GM18508 (cell line): ENCODE measurements at regions not wholly inside any gene's neighbourhood (a gene's known extent, or its start where the extent isn't known, plus 50 kb on each side); places are given as distances from the start of the nearest gene placed in this dataset.
"Not testable (repeated sequence)": the region's sequence is repeated elsewhere in the genome, so short reads cannot be mapped to it uniquely, and the experiment has no call there.

Experiments
- ATAC-seq: cut with Tn5 transposase; IDR thresholded peaks from one replicate; pipeline ENCODE4 v1.9.1; 2021; ENCODE audit warnings: moderate number of reproducible peaks; ENCODE audit not compliant: insufficient read depth, unreplicated experiment

DNA sequence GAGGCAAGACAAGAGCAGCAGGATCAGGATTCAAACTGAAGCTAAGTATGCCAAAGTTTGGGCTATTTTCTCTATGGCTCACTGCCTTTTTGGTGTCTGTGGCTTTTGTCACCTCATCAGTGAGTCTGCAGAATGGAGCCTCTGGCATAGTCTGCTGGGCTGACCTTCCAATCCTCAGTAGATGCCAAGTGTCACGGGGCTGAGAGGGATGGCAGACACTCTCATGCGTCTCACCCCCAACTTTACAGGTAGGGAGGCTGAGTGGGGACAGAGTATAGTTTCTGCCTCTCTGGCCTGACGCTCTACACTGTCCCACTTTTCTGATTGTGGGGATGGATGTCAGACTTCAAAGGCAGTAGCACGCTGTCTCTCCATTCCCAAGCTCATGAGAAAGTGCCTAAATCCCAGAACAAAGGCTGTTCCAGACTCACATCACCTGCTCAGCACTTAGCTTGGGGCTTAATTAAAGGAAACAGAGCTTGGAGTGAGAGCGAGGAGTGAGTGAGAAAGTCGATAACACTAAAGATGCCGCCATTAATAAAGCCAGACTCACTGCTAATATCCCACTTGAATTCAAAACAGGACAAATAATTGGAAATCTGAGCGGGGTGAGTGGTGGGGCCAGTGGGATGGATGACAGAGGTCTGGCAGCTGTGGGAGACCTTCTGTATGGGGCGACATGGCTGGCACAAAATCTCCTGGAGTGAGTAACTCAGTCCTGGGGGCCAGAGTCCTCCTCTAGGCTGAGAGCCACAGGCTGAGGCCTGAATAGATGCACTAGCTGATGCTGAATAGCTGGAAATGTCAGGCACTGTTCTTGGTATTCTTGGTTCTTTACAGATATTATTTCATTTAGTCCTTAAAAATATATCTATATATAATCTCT lies 78.4 kb upstream of the MRPS22 start:
- no peak for ATAC-seq

DNA sequence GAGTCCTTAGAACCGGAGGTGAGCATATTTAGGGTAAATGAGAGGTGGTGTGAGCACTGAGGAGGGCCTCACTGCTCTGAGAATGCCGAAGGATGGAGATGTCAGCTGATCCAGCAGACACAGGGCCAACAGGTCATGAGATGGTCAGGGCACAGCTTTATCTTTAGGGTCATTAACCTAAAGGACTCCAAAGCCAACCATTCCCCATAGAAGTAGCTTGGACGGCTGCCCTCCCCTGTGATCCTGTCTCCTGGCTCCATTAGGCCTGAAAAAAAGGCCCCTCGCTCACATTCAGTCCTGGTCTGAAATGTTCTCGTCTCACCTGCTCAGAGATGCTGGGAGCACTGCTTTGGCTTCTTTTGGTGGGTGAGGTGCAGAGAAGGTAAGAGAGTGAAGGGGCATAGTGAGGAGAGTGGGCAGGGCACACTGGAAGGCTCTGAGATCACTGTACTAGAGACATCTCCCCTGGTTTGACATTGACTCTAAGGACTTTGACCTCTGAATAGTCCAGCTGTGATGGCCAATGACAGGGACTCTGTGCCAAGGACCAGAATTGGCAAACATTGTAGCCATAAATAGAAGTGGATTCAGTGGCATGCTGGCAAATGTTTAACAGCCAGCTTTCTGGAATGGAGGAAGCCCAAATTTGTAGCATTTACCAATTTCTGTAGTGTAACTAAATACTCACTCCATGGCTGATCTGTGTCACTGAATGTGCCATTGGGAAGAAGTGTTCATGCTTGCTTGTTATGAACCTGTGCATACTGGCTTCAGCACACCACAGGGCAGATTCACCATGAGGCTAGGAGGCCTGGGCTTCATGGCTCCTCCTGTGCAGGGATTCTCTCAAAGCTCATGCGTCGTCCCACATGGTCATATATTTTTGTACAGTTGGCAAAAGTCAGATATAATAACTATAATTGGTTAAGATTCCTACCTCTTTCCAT lies 76.2 kb upstream of the MRPS22 start:
- ATAC-seq: no peak

DNA sequence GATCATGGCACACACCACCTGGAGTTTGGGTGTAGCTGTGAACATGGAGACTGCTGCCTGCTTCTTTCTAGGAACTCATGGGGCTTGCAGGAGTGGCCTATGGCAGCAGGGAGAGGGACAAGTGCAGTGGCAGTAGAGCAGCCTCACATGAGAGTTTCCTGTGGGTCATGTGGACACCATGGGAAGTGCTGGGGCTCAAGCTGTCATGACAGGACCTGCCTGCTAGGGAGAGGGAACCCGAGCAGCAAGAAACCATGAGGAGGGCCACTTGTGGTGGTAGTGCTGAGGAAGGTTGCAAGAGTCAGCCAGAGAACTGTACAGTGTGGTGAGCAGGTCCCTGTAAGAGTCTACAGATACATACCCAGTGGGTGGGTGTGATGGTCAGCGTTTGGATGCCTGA lies 73.8 kb upstream of the MRPS22 start:
- ATAC-seq: no peak

DNA sequence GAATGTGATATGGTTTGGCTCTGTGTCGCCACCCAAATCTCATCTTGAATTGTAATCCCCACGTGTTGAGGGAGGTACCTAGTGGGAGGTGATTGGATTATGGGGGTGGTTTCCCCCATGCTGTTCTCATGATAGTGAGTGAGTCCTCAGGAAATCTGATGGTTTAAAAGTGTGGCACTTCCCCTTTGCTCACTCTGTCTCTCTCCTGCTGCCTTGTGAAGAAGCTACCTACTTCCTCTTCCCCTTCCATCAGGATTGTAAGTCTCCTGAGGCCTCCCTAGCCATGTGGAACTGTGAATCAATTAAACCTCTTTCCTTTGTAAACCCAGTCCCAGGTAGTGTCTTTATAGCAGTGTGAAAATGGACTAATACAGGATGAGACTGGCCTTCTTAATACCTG lies 73.2 kb upstream of the MRPS22 start:
- not testable (repeated sequence) for ATAC-seq

DNA sequence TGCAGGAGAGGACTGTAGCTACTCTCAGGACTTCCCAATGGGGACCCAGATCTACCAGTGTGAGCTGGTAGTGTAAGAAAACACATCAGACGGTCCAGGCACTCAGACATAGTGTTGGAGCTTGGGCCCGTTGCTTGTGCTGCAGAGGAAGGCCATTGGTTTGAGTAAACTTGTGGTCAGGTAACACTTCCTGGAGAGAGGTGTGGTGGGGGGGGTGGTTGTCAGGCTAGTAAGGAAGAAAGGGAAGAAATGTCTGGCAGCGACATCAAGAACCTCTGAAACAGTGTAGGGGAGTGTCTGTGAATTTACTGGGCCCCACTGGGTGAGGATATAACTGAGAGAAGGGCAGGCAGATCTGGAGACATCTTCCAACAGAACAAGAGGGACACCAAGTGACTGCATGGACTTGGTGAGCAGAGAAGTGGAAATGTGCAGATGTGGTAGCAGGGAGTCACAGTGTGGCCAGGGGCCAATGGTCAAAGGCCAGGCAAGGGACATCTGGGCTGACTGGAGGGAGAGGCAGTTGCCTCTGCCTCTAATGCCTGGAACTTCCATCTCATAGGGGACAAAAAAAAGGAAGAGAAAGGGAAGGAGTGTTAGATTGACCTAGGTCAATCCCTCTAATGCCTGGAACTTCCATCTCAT lies 63.7 kb upstream of the MRPS22 start:
- ATAC-seq: no peak

DNA sequence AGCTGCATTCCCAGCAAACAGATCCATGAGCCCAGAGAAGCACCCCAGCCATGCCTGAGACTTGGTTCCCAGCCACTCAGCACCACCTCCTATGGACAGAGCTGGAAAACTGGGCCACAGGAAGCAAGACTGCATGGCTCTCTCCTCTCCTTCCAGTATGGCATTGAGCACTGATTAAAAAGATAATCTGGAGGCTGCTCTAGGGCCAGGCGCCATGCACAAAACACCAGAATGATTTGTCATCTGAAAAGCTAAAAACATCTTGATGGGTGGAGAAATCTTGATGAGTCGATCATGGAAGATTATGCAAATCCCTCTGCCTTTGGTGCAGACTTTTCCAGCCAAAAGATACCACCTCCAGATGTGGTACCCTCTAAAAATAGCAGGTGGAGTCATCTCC lies 62.7 kb upstream of the MRPS22 start:
- no peak for ATAC-seq

DNA sequence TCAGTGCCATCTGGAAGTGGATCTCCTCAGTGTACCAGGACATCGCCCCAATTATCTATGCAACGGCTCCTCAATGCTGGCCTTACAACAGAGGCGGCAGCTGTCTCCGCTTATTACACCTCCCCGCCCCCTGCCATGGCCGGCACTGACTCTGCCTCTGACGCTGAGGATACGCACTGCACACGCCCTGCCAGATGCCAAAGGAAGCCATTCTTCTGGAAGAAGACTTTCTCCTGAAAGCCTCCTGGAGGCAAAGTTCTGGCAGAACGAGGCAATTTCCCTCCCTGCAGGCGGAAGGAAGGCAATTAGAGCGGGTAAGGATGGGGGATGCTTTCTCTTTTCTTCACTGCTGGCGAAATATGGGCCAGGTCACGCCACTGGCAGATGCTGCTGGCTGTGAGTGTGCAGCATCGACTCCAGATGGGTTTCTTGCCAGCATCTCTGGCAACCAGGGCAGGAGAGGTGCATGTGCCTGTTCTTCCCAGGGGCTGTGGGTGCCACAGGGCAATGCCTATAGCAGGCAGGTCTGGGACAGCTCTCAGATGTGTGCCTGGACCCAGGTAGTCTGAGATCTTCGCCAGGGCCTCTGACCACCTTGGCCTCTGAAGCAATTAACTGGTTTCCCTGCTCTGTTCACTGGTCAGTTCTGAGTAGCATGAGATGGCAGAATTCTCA lies 62.2 kb upstream of the MRPS22 start:
- no peak for ATAC-seq

DNA sequence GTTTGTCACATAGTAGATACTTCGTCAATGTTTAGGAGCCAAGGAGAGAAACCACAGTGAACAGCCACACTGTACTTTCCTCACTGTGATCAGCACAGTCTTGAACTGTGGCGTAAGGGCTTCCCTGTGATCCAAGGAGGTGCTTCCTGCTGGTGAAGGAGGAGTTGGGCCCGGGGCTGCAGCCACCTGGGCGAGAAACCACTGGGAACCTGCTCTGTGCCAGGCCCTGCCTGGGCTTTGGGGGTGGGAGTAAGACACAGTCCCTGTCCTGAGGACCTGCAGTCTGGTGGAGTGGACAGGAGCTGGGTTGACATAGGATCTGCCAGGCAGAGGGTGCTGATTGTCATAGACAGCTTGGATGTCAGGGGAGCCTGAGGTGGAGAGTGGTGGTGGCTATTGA lies 60.5 kb upstream of the MRPS22 start:
- no peak for ATAC-seq

DNA sequence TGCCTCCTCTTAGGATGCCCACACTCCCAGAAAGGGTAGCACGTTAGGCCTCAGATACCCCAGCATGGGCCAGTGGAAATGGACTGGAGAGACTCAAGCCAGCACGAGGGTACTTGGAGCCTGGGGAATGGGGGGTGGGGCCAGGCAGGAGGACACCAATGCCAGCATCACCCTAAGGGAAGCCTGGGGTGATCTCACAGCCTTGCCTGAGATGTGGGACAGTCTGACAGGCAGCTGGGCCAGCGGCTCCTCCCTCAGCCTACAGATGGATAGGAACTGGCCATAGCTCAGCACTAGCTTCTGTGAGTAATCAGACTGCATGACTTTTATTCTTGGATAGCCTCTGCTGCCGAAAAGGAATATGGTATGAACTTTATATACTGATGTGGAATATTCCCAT lies 59.6 kb upstream of the MRPS22 start:
- no peak for ATAC-seq

DNA sequence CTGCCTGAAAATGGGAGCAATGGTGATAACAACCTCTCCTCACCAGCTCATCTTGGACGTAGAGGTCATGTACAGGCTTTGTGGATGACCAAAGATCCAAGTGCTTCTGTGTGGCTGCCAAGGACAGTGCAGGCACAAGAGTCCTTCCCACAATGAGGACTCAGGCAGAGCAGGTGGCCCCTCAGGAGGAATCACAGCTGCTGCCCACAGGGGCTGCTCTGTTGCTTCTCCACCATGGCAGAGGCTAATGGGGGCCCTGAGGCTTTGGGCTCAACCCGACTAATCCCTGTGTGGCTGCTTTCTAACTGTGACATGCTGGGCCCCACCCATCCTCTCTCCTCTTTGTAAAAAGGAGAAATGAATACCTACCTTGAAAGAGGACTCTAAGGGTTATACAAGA lies 58.1 kb upstream of the MRPS22 start:
- ATAC-seq: no peak

DNA sequence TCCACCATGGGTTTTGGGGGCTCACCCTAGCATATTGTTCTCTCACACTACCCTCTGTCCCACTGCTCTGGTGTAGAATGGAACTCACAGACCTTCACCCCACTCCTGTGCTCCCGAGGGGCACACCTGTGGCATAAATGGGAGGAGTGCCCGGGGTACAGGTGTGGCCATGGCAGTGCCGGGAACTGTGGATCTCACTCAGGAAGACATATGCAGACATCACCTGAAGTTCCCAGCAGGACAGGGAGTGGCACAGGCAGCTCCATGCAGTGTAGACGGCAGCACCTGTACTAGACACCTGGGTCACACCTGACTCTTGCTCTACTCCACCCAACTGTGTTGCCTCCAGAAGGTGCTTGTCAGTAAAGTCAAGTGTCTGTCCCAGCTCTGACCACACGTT lies 57.6 kb upstream of the MRPS22 start:
- no peak for ATAC-seq

DNA sequence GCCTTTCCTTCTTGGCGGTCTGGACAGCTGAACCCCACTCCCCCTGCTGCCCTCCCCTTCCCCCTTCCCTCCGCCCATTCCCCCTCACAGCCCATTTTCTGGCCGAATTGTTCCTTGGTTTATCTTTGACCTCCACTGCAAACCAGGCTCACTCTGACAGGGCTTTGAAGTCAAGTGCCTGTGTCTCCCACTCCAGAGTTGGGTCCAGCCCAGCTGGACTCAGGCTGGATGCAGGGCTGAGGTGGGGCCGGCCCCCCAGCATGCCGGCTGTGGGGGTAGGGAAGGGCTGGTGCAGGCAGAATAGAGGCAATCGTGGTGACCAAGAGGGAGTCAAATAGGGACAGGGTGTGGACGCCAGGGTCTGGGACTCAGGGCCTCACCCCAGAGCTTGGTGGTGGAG lies 57.0 kb upstream of the MRPS22 start:
- no peak for ATAC-seq

DNA sequence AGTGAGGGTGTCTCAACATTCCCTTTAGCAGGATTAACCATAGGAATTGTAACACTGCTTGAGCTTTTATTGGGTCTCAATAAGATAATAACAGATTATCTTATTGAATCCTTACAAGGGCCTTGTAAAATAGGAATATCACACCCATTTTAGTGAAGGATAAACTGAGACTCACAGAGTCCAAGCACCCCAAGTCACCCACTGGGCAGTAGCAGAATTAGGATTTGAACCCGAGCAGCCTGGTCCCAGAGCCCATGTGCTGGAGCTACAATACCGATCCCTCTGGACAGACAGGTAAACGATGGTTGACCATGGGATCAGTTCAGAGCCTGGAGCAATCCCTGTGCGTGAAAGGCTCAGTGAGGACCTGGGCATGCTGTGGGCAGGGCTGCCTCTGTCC lies 56.3 kb upstream of the MRPS22 start:
- no peak for ATAC-seq

DNA sequence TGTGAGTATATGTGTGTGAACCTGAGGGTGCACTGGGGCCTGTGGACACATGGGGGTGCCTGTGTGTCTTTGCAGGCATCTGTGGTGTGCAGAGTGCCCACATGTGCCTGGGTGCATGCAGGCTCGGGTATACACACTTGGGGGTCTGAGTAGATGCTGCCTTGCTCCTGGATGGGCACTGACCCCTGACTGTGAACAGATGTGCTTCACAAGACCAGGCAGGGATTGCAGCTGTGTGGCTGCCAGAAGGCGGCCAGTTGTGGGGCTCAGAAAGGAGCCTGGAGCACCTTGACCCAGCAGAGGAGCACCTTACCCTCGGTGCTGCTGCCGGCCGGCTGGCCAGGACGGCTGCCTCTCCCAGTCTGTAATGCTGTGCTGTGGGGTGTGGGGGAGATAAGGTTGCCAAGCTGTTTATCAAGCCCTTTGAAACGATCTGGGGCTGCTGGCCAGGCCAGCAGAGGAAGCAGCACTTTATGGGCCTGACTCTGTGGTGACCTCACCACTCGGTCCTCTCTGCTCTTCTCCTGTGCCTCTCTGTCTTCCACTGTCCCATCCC lies 55.5 kb upstream of the MRPS22 start:
- no peak for ATAC-seq

DNA sequence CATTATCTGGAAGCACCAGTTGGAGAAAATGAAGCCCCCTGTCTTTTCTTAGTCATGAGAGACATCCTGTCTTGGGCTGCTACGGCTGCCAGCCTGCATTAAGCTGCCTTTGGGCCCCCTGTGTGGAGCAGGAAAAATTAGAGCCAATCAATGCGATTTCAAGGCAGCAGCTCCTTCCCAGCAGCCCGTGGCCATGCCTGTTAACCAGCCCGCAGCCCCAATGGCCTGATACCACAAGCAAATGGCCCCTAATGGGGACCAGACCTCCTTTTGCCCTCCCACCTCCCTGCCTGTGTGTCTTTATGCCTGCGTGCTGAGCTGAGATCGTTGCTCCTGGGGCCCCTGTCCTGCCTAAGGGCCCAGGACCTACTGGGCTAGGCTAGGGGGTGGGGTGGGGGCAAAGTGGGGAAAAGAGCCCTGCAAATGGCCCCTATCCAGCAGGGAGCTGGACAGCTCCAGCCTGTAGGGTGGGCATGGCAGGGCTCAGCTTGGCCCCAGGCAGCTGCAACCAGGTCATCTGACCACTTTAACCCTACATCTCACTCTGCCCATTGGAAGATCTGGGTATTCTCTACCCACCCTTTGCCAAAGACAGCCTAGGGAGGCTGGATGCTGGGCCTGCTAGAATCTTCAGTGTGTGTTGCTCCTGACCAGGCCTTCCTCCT lies 53.8 kb upstream of the MRPS22 start:
- ATAC-seq: no peak

DNA sequence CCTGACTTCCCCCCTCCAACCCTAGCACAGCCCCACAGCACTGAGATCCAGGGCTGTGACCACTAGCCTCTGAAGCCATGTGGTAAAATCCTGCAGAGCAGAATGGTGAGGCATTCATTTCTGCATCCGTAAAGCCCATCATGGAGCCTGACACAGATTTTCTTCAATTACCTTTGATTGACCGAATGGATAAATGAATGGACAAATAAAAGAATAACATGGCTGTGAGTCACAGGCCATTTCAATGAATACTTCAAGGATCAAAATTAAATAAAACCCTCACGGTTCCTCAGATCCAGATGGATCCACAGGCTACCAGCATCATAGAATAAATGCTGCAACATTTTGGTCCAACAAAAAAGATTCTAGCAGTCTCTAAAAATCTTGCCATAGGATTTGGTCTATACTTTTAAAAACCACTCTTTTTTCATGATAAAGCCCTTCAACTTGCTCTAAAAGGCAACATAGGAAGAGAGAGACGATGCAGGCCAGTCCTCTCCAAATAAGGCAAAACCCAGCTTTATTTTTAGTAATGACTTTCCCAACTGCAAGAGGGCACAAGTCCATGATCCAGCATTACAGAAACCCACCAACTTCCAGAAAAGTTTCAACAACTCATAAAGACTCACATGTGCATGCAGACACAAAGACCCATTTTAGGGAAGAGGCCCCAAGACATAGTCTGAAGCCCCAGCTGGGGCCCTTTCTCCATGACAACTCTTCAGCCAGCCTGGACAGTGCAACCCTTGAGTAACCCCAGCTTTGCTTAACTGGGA lies 52.4 kb upstream of the MRPS22 start:
- ATAC-seq: no peak

DNA sequence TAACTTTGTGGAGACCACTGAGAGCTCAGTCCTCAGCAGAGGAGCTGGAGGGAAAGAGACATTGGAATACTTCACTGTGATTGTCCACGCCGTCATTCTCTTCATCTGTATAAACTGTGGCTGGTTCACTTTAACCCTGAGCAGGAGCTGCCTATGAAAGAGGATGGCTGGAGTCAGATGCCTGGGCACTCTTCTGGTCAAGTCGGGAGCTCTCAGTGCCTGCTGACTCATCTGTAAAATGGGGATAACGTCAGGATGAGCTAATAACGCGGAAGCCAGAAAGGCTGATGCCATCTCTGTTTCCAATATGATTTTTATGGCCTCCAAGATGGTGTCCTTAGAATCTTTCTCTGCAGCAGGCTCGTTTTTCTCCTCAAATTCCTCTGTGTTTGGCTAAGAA lies 51.6 kb upstream of the MRPS22 start:
- ATAC-seq: no peak

DNA sequence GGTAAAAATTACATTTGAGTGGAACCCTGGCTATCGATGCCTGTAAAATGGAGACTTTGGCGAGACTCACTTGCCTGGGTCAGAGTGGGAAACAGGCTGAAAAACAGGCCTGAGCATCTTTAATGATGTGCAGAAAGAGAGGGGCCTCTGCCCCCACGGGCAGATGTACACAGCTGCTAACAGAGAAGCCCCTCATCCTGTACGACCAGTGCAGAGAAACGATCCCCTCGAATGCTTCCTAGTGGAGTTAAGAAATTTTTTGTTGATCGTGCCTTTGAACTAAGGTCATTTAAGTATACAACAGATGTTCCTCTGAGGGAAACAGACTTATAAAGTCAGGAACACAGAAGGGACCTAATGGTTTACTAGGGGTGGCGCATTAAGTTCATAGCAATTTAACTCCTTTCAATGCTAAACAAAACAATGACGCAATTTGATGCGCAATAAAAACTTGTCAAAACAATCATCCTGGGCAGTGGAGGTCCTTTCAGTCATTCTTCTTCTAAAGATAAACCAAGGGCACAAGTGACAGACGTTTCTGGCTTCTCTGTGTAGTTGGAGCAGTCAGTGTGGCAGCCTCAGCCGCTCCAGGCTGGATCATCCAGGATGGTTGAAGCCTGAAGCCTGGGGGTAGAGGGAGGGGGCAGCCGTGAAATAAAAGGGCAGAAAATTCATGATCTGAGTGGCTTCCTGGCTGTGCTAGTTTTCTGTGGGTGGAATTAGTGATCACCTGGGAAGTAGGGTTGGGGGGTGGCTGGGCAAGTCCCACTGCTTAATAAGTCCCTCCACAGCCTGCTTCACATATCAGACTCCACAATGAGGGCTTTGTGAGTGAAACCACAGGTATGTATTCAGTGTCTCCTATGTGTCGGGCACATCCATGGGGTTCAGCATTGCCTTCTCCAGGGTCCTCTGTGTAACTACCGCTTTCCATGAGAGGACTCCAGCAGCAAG lies 50.8 kb upstream of the MRPS22 start:
- no peak for ATAC-seq
